NCI-H2107 treated with DMSO at 0.1 percent for 48 hours (cell line): ENCODE measurements at regions not wholly inside any gene's neighbourhood (a gene's known extent, or its start where the extent isn't known, plus 50 kb on each side); places are given as distances from the start of the nearest gene placed in this dataset.

Experiments
- DNase-seq: peaks from one replicate; lab custom pipeline; 2025; ENCODE audit not compliant: unreplicated experiment; lab: John Stamatoyannopoulos, UW

DNA sequence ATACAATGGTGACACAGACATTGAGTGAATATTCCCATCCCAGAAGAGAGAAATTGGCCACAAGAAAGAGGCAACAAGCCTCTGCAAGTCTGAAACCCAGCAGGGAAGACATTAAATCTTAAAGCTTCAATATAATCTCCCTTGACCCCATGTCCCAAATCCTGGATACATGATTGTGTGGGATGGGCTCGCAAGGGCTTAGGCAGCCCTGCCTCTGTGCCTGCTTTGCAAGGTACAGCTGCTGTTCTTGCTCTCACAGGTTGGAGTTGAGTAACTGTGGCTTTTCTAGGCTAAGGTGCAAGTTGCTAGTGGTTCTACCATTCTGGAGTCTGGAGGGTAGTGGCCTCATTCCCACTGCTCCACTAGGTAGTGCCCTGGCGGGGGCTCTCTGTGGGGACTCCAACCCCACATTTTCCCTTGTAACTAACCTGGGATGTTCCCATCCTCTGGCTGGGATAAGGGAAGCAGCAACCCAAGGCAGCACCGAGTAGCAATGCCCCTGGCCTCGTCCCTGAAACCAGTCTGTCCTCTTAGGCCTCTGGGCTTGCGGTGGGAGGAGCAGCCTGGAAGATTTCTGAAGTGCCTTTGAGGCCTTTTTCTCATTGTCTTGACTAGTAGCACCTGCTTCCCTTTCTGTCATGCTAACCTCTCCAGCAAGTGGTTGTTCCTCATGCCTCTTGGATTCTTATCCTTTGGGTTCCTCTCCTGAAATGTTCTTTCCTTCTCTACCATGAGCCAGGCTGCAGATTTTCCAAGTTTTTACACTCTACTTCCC lies 90.0 kb downstream of the FAM174B start:
- DNase-seq: no peak

DNA sequence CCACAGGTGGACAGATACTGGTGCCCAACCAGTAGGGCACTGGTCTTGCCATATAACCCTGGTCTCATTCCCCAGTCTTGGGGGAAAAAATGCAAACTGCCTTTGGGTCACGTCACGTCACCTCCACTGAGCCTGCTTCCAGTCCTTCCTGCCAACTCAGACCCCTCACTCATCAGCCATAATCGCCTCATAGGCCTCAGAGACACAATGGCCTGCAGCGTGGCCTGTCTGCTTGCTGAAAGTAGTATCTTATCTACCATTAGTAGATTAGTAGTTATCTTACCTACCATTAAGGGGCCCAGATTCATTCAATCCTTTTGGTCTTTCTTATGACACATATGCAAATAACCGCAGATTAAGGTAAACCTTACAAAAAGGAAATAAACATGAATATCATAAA lies 93.8 kb downstream of the FAM174B start:
- DNase-seq: no peak

DNA sequence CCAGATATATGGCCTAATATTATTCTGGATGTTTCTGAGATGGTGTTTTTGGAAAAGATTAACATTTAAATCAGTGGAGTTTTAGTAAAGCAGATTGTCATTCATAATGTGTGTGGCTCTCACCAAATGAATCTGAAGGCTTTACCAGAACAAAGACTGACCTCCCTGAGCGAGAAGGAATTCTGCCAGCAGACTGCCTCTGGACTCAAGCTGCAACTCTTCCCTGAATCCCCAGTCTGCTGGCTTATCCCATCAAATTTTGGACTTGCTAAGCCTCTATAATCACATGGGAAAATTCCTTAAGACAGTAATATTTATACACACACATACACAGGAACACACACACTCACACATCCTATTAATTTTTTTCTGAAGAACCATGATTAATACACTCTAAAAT lies 102.3 kb downstream of the FAM174B start:
- DNase-seq: no peak

DNA sequence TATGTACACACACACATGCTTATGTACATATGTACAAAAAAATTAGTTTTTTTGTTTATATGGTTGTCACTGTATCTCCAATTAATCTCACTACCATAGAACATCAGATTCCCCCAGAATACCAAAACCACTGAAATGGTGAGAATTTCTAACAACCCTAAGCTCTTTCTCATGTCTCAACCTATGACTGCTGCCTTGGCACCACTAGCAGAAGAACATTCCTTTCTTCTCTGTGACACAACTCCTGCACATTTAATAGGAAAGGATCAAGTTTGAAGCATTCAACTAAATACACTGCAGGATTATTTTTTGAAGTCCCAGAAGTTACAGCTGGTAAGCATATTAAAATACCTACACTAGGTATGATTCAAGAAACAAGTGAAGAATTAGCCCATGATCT lies 109.6 kb downstream of the FAM174B start:
- no peak for DNase-seq

DNA sequence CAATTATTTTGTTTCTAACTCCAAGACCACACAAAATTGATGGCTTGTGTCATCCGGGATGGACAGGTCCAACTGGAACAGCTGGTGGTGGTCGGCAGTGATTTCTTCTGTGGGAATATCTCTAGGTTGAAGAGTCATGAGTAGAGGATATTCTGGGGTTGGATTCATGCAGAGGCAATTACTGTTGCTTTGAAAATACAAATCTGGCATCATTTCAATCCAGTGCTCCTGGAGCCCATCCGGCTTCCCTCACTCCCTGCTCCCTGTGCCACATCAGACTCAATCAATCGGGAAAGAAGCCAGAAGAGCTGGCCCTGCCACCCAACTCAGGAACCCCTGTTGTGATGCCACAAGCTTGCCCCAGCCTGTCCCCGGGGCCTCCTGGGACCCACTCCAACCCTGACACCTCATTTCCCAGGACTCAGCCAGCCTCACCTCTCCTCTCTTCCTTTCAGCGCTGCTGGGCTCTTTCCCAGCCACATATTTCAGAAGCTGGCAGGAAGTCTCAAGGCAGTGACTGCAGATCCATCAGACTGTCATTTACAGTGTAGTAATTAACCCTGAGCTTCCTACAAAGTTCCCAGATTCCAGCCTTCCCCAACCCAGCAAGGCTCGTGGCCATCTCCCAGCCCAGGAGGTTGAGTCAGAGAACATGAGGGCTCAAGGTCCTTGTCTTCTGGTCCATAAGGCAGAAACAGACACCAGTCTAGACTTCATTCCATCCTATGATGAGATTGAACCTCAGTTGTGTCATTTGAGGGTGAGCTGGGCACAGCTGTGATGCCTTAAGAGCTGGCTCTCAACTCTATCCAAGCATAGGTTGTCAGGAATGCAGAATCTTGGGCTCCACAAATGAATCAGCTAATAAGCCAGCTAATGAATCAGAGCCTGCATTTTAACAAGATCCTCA lies 114.0 kb downstream of the FAM174B start:
- peak; percentile 40 for DNase-seq

DNA sequence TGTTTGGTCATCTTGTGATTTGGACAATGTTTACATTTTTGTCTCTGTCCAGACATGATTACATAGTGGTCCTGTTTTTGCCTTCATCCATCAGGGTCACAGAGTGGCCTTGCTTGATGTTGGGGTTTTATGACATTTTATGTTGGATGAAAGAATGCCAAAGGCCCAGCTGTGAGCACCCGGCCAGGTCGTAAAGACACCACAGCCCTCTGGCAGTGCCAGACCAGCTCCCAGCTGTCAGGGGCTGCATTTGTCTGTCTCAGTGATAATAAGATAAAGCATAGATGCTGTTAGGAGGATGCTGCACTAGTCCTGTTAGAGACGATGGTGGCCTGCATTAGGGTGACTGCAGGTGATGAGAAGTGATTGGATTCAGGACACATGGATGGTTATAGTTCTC lies 117.5 kb downstream of the FAM174B start:
- no peak for DNase-seq

DNA sequence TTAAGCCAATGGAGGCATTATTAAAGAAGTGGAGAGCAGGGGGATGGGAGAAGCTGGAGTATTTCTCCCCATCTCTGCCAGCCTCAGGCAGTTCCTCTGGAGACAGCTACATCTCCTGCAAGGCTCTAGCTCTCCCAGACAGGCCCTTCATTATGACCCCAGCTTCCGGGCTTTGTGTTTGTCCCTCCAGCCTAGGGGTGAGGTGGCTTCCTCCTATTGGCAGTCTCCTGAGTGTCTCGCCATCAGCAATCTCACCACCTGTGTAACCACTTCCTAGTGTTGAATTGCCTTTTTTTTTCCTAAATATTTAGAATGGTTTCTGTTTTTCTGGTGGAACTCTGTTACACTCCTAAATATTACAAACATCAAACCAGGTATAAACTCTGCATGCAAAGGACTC lies 122.3 kb downstream of the FAM174B start:
- no peak for DNase-seq

DNA sequence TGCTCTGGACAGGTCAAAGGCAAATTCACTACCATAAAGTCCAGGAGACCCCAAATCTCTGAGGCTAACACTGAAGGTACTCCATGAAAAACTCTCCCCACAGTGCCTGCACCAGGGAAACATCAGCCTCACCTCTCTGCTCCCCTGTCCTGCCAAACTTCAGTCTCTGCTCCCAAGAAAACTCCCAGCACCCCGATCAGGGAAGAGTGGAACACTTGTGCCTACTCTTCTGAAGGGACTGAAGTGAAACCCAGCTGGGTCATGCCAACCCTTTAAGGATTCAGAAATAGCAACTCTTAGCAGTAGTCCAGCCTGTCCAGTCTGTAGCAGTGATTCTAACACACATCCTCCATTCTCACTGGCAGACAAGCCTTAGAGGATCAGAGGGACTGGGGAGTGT lies 124.2 kb downstream of the FAM174B start:
- DNase-seq: no peak

DNA sequence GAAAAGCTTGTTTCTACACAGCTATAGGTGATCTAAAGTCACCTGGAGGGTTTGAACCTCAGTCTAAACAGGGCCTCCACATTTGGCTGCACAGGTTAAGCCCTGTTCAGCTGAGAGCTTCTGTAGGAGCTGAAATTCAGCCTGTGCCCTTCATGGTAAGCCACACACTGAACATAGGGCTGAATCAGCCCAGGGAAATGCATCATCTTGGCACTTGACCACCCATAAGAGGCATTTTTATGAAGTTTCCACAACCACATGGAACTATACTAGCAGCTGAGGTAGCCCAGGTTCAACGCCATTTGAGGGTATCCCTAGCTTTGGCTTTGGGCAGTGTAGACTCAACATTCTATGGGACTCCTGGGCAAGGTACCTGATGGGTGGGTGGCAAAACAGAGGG lies 126.8 kb downstream of the FAM174B start:
- DNase-seq: no peak

DNA sequence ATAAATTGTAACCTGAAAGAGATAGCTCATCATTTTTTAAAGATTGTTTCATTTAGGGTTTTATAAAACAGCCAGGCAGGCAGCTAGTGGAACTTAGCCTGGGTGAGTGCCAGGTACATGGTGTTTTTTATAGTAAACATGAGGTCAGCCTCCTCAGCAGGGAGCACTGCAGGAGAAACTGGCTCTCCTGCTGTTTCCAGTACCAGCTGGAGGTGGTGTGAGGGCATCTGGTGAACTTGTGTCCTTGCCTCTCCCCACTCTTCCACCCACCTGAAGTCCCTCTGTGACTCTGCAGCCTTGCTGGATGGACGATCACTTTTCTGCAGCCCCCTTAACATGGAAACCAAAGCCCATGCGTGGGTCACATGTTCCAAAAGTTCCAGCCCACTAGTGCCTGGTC lies 128.4 kb downstream of the FAM174B start:
- peak; percentile 65 for DNase-seq

DNA sequence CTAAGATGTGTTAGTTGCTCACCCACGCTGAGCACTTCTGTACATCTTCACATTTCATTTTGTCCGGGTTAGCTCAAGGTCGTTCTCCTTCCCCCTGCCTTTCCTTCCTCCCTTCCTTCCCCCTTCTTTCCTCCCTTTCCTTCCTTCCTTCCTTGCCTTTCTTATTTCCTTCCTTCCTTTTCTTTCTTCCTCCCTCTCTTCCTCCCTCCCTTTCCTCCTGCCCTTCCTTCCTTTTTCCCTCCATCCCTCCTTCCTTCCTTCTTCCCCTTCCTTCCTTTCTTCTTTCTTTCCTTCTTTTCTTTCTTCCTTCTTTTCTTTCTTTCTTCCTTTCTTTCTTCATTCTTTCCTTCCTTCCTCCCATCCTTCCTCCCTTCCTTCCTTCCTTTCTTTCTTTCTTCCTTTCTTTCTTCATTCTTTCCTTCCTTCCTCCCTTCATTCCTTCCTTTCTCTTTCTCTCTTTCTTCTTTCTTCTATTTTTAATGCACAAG lies 129.8 kb downstream of the FAM174B start:
- no peak for DNase-seq

DNA sequence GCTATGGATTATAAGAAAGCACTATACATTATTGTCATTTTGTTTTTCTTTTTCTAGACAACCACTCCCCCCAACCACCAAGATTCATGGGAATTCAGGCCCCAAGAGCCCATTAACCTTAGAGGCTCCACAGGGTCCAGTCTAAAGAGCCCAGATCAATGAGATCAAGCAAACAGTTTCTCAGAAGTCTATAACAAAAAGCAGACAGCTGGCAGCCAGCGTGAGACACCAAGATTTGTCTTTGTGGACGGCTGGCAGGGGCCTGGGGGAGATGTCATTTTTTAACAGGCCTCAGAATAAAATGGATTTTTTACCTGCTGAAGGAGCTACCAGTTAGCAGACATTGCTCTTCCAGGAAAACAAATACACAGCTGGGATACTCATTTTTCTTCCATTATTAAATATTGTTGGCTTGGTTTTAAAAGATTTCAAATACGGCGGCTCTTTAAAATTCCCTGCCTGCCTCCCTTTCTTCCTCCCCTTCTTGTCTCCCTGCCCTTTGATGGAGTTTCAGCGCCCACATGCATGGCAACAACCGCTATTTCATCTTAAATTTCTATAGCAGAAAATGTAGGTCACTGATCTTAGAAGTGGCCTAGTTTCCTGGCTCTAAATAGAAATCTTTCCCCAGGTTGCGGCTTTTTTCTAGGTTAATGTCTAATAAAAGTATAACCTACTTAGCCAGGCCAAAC lies 130.6 kb downstream of the FAM174B start:
- no peak for DNase-seq

DNA sequence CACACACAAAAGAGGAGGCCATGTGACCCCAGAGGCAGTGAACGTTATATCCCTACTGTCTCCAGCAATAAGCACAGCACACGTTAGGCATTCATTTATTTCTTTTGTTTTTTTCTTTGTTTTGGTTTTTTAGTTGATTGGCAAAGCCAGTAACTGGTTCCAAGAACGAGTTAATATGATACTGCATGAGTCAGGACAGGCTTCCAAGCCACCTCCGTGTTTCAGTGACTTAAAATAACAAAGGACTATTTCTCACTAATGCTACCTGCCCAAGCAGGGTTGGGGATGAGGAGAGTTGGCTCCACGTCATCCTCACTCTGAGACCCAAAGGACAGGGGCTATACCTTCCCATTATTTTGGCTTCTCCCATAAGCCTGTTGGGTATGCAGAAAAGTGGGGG lies 130.5 kb downstream of the ST8SIA2 start:
- DNase-seq: no peak

DNA sequence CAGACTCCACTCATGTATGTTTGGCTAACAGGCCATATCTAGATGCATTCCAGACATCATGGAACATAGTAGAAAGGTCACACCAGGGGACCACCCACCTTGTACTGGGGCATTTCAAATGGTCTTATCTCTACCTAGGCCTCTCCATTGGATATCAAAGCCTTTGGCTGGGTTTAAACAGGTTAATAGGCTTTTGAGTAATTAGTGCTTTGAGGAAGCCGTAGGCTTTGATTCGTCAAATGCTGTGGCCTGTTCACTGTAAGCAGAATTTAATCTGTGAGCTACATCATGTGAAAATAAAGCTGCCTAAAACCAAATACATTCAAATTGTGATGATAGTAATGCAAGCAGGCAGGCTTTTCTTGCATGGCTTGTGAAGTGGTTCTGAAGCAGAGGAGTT lies 129.5 kb downstream of the ST8SIA2 start:
- no peak for DNase-seq

DNA sequence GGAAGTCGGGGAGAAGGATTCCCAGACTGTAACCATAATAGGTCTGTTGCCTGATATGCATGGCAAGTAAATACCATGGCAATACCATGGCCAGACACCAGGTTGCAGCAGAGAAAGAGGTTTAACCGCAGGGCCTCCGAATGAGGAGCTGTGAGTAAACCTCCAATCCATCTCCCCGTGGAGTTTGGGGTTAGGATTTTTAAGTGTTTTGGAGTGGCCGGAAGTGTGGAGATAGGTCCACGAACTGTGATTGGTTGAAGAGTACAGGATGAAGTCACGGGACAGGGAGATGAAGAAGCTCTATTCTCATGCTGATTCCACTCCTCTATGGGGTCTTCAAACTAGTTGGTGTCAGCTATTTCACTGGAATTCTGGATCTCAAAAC lies 127.9 kb downstream of the ST8SIA2 start:
- peak; percentile 77 for DNase-seq

DNA sequence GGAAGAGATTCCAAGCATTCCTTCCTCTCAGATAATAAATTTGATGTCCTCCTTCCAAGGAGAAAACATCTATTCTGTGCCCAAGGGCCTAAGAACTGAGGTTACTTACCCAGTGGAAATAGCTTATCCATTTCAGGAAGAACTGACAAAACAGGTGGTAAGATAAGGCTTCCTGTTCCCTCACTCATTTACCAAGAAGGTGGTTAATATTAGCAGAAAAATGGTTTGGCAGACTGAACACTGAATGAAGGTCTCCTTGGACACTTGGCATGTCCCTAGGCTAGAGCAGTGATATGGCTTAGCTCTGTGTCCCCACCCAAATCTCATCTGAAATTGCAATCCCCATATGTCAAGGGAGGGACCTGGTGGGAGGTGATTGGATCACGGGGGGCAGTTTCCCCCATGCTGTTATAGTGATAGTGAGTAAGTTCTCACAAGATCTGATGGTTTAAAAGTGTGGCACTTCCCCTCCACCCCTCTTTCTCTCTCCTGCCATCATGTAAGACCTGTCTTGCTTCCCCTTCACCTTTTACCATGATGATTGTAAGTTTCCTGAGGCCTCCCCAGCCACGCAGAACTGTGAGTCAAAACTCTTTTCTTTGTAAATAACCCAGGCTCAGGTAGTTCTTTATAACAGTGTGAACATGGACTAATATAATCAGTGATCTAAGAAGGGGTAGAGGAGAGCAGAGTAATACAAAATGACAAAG lies 127.4 kb downstream of the ST8SIA2 start:
- DNase-seq: no peak

DNA sequence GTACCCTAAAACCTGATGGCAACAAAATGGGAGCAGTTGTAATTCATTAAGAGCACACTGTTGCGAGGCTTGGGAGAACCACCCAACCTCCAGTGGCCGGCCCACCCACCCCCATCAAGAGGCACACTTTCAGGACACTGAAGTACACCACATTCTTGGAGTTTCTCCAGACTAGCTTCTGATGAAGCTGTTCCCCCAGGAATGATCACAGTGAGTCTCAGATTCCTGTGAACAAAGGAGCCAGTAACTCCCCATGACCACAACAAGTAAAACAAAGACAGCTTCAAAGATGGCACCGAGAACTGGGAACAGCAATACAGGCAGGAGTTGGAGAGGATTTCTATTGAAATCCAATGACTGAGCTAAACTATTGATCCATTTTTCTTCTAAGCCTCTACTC lies 126.0 kb downstream of the ST8SIA2 start:
- DNase-seq: no peak
